Thyroid gland (tissue), 4 donors: ENCODE measurements at regions not wholly inside any gene's neighbourhood (a gene's known extent, or its start where the extent isn't known, plus 50 kb on each side); places are given as distances from the start of the nearest gene placed in this dataset.

Source experiments
- CTCF ChIP-seq, 6 experiments: fragments of 200-600 bp in 3 of 6; fragments of 450-650 bp in 3 of 6; sonication (generic) in 3 of 6; IDR thresholded peaks; one replicate each; pipeline ENCODE4 v1.5.1; 2016 to 2019; ENCODE audit warnings: antibody characterized with exemption in 6 of 6, mild to moderate bottlenecking in 2 of 6, inconsistent platforms in 1 of 6, moderate library complexity in 1 of 6
- POLR2A ChIP-seq, 2 donors: fragments of 450-650 bp; IDR thresholded peaks; one replicate each; pipeline ENCODE4 v1.6.1; 2017; ENCODE audit warnings: antibody characterized with exemption in 2 of 2, mild to moderate bottlenecking in 2 of 2, moderate library complexity in 1 of 2

GRCh38 chr2:52884761-52885352, 882.7 kb upstream of the CHAC2 start:
- no peak for TF ChIP-seq CTCF (IDR thresholded peaks at IDR 0.05)
- no peak for TF ChIP-seq POLR2A (IDR thresholded peaks at IDR 0.05)
